GM12878 (cell line): ENCODE measurements at regions not wholly inside any gene's neighbourhood (a gene's known extent, or its start where the extent isn't known, plus 50 kb on each side); places are given as distances from the start of the nearest gene placed in this dataset.

Experiments used
- ATAC-seq: fragments of 200-7000 bp; cut with Tn5 transposase; 3 replicates; pipeline ENCODE4 v1.9.1; 2020; ENCODE audit warnings: mild to moderate bottlenecking, moderate library complexity
- BruUV-seq: library from RNA; stranded (reverse); fragments of 400-500 nt; replicated peaks from 2 replicates; lab custom pipeline; 2021; lab: Mats Ljungman, UMichigan
- CTCF ChIA-PET: fragments of 300-600 bp; sonication (Branson Sonifier 250); formaldehyde crosslinking; extraction: SDS; loops from one replicate; lab custom pipeline; 2021; ENCODE audit warnings: inconsistent platforms; lab: Yijun Ruan, JAX
- POLR2A ChIA-PET: fragments of 350-600 bp; formaldehyde crosslinking; extraction: SDS; loops from one replicate; lab custom pipeline; 2021; ENCODE audit warnings: inconsistent platforms; lab: Charles Lee
- RAD21 ChIA-PET: fragments of 300-600 bp; sonication (Branson Sonifier 250); formaldehyde crosslinking; loops from one replicate; lab custom pipeline; 2023; ENCODE audit warnings: antibody characterized with exemption; ENCODE audit not compliant: unreplicated experiment; lab: Charles Lee
- SMC1A ChIA-PET: fragments of 300-600 bp; sonication (Branson Sonifier 250); formaldehyde crosslinking; loops from one replicate; lab custom pipeline; 2023; ENCODE audit not compliant: unreplicated experiment, uncharacterized antibody; lab: Charles Lee
- DNase-seq: peaks from one replicate; pipeline ENCODE4 v3.0.0-alpha.2; 2011; ENCODE audit warnings: low read depth, low spot score
- FAIRE-seq: peaks from 3 replicates; lab custom pipeline; 2011; peaks lifted over from hg19 to GRCh38; lab: Jason Lieb, UNC
- H2AFZ ChIP-seq: 2 replicates; pipeline ENCODE4 v1.6.0; 2011; ENCODE audit warnings: low read depth, low read length, control low read depth; ENCODE audit not compliant: control insufficient read depth
- H3K27ac ChIP-seq: 2 replicates; pipeline ENCODE4 v1.5.1; 2011; ENCODE audit warnings: control low read depth; ENCODE audit not compliant: control insufficient read depth, insufficient read depth
- H3K27me3 ChIP-seq, 2 experiments: replicated peaks in 1 of 2; 2 replicates each; pipeline versions ENCODE4 v1.6.0 to v1.6.1; 2011; ENCODE audit warnings: low read length in 1 of 2; ENCODE audit not compliant: control insufficient read depth in 2 of 2, insufficient read depth in 2 of 2
- H3K36me3 ChIP-seq, 2 experiments: 2 replicates each; pipeline ENCODE4 v1.5.1; 2011; ENCODE audit warnings: low read length in 1 of 2; ENCODE audit not compliant: control insufficient read depth in 2 of 2, insufficient read depth in 2 of 2
- H3K4me1 ChIP-seq: 2 replicates; pipeline ENCODE4 v1.6.1; 2011; ENCODE audit warnings: mild to moderate bottlenecking, low read length, moderate library complexity, mixed read lengths; ENCODE audit not compliant: control insufficient read depth, insufficient read depth
- H3K4me2 ChIP-seq: 2 replicates; pipeline ENCODE4 v1.6.0; 2011; ENCODE audit warnings: control low read depth; ENCODE audit not compliant: control insufficient read depth, insufficient read depth
- H3K4me3 ChIP-seq: fragments of 200-600 bp; sonication (generic); 2 replicates; pipeline ENCODE4 v1.5.1; 2016
- H3K79me2 ChIP-seq: 2 replicates; pipeline ENCODE4 v1.6.0; 2011; ENCODE audit warnings: low read length; ENCODE audit not compliant: control insufficient read depth, insufficient read depth
- H3K9ac ChIP-seq: 2 replicates; pipeline ENCODE4 v1.8.0; 2011; ENCODE audit warnings: low read length, control low read depth, mixed read lengths; ENCODE audit not compliant: control insufficient read depth, insufficient read depth
- H3K9me3 ChIP-seq: replicated peaks from 3 replicates; pipeline ENCODE4 v1.5.1; 2011; ENCODE audit warnings: mild to moderate bottlenecking, low read length; ENCODE audit not compliant: control insufficient read depth, insufficient read depth
- H4K20me1 ChIP-seq: 2 replicates; pipeline ENCODE4 v1.6.0; 2011; ENCODE audit not compliant: control insufficient read depth, insufficient read depth
- CBFB ChIP-seq: IDR thresholded peaks from 2 replicates; pipeline ENCODE4 v1.6.1; 2016; ENCODE audit warnings: antibody characterized with exemption, low read depth
- CEBPB ChIP-seq, 2 experiments: fragments of 150-350 bp in 1 of 2; IDR thresholded peaks; 2 replicates each; pipeline ENCODE4 v1.6.1; 2012 to 2014; ENCODE audit warnings: low read depth in 2 of 2, low read length in 2 of 2, borderline replicate concordance in 1 of 2, inconsistent platforms in 1 of 2
- POLR2AphosphoS5 ChIP-seq: IDR thresholded peaks from 2 replicates; pipeline ENCODE4 v1.6.1; 2011; ENCODE audit warnings: mild to moderate bottlenecking, low read length, inconsistent platforms
- SMAD1 ChIP-seq: fragments of 450-650 bp; IDR thresholded peaks from 2 replicates; pipeline ENCODE4 v1.6.1; 2018; ENCODE audit warnings: mild to moderate bottlenecking, low read depth; ENCODE audit not compliant: partially characterized antibody
- SUPT20H ChIP-seq: IDR thresholded peaks from 2 replicates; pipeline ENCODE4 v1.6.1; 2011; ENCODE audit warnings: low read depth, mild to moderate bottlenecking, low read length, moderate library complexity, borderline replicate concordance; ENCODE audit not compliant: control insufficient read depth
- WGBS: methylation state at CpG from one replicate; pipeline ENCODE4 v1.1.6; 2016; ENCODE audit warnings: low lambda C conversion rate; ENCODE audit not compliant: insufficient replicate concordance, insufficient coverage; ENCODE audit errors: missing lambda C conversion rate; 5-methylcytosine and 5-hydroxymethylcytosine counted together
- in situ Hi-C: fragments of 300-500 bp; cut with MboI; formaldehyde crosslinking; loops from 9 replicates; pipeline ENCODE4 v1.14.3; 2018; ENCODE audit warnings: mixed read lengths
- intact Hi-C: fragments of 100-400 bp; cut with micrococcal nuclease; formaldehyde crosslinking; loops from one replicate; pipeline ENCODE4 v1.14.2; 2022; ENCODE audit not compliant: unreplicated experiment
- TF ChIP-seq, protein P1 (sequence below): fragments of 450-650 bp; IDR thresholded peaks from 2 replicates; pipeline ENCODE4 v1.6.1; 2017; ENCODE audit warnings: borderline replicate concordance
- TF ChIP-seq, protein P2 (sequence below): fragments of 450-650 bp; formaldehyde crosslinking; IDR thresholded peaks from 2 replicates; pipeline ENCODE4 v1.4.0; 2020; ENCODE audit warnings: mild to moderate bottlenecking, moderate library complexity

DNA sequence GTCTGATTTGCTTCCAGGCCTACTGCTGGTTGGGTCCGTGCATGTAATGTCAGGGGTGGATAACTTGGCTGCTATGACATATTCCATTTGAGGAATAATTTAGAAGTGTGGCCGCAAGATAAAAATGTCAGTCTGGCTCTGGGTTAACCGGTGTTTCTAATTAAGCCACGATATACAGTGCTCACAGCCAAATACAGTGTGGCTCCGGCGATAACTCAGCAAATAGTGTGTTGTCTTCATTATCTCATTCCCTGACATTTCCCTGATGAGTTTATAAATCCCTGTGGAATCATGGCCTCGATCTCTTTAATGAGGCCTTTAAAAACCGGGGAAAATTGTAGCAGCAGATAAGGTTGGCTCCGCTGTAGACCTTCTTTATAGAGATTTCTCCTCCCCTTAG lies 1125.0 kb downstream of the TYW1 start (continued):
- TF ChIP-seq, protein P1, sequence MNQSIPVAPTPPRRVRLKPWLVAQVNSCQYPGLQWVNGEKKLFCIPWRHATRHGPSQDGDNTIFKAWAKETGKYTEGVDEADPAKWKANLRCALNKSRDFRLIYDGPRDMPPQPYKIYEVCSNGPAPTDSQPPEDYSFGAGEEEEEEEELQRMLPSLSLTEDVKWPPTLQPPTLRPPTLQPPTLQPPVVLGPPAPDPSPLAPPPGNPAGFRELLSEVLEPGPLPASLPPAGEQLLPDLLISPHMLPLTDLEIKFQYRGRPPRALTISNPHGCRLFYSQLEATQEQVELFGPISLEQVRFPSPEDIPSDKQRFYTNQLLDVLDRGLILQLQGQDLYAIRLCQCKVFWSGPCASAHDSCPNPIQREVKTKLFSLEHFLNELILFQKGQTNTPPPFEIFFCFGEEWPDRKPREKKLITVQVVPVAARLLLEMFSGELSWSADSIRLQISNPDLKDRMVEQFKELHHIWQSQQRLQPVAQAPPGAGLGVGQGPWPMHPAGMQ = no peak
- no peak for TF ChIP-seq SMAD1
- TF ChIP-seq, protein P2, sequence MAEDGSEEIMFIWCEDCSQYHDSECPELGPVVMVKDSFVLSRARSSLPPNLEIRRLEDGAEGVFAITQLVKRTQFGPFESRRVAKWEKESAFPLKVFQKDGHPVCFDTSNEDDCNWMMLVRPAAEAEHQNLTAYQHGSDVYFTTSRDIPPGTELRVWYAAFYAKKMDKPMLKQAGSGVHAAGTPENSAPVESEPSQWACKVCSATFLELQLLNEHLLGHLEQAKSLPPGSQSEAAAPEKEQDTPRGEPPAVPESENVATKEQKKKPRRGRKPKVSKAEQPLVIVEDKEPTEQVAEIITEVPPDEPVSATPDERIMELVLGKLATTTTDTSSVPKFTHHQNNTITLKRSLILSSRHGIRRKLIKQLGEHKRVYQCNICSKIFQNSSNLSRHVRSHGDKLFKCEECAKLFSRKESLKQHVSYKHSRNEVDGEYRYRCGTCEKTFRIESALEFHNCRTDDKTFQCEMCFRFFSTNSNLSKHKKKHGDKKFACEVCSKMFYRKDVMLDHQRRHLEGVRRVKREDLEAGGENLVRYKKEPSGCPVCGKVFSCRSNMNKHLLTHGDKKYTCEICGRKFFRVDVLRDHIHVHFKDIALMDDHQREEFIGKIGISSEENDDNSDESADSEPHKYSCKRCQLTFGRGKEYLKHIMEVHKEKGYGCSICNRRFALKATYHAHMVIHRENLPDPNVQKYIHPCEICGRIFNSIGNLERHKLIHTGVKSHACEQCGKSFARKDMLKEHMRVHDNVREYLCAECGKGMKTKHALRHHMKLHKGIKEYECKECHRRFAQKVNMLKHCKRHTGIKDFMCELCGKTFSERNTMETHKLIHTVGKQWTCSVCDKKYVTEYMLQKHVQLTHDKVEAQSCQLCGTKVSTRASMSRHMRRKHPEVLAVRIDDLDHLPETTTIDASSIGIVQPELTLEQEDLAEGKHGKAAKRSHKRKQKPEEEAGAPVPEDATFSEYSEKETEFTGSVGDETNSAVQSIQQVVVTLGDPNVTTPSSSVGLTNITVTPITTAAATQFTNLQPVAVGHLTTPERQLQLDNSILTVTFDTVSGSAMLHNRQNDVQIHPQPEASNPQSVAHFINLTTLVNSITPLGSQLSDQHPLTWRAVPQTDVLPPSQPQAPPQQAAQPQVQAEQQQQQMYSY (CRISPR knock-in tag) = no peak
- no peak for TF ChIP-seq SUPT20H

DNA sequence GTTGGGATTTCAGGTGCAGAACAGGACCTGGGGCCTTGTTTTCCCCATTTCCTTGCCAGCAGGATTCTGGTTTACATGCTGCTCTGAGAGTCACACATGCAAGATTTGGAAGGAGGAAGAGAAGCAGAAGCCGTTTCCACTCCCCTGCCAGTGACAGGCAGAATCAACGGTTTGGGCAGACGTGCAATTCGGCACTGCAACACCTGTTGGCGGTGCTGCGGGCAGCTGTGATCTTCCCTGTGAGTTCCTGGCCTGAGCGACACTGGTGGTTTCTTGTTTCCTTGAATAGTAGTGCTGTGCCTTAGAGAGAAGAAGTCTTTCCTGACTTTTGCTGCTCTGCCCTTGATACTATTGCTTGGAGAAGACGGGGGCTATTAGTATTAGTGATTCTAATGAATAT lies 1126.2 kb downstream of the TYW1 start:
- ChIA-PET POLR2A (no interaction called here), CTCF (no interaction called here), RAD21 (no interaction called here), SMC1A (no interaction called here)
- Histone ChIP-seq H3K4me3 (no peak overlapping the region), H3K9me3 (no peaks in the 10 kb centered on the region; the same call in 2 of the 3 replicates), H3K4me1 (no peaks in the 10 kb centered on the region), H3K27me3 (no peaks in the 10 kb centered on the region), H3K27ac (no peak overlapping the region), H3K9ac (no peak overlapping the region), H3K36me3 (no peaks in the 10 kb centered on the region), H4K20me1 (no peaks in the 10 kb centered on the region), H3K79me2 (no peaks in the 10 kb centered on the region), H2AFZ (no peak overlapping the region), H3K4me2 (no peak overlapping the region)
- BruUV-seq = no TSS peak
- DNase-seq (no peak), FAIRE-seq (no peak), ATAC-seq (no peak)
- no peak for TF ChIP-seq CBFB
- TF ChIP-seq POLR2AphosphoS5 = no peak
- TF ChIP-seq CEBPB (IDR thresholded peaks at IDR 0.05; ENCODE audit: borderline replicate concordance in 1 of 2, low read depth in 2 of 2, low read length in 2 of 2) = no peak
- intact Hi-C loops = no loop called here
- in situ Hi-C loops = no loop called here
- WGBS = 14% methylated on average over 7 of the region's 8 CpGs
